OCI-LY7 (cell line): ENCODE measurements at regions not wholly inside any gene's neighbourhood (a gene's known extent, or its start where the extent isn't known, plus 50 kb on each side); places are given as distances from the start of the nearest gene placed in this dataset.

Source experiments
- CTCF ChIP-seq: fragments of 200-600 bp; sonication (generic); conservative IDR thresholded peaks from 2 replicates; pipeline ENCODE4 v1.5.1; 2014; ENCODE audit warnings: mild to moderate bottlenecking, antibody characterized with exemption, low read length, moderate library complexity, mixed read lengths
- EZH2phosphoT487 ChIP-seq: fragments of 200-600 bp; sonication (generic); IDR thresholded peaks from 2 replicates; pipeline ENCODE4 v1.6.1; 2018; ENCODE audit warnings: low read depth, borderline replicate concordance, mild to moderate bottlenecking, mixed run types, antibody characterized with exemption, low read length, moderate library complexity, mixed read lengths

DNA sequence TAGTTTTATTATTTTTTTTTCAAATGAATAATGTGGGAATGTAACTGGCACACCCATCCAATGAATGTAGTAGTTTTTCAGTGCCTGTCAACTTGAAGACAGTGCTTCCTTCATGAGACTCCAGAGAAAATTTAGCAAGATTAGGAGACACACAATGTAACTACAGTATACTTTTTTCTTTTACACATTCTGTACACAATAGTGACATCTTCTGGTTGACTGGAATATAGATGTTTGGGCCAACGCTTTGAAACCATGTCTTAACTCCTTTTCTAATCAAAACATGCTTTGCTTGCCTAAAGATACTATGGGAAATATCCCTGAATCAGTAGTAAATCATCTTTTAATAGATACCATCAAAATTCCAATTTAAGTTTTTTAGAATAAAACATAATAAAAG lies 229.5 kb upstream of the ZC3H15 start:
- peak; percentile 81 for TF ChIP-seq CTCF
- no peak for TF ChIP-seq EZH2phosphoT487
